Stomach (tissue), 4 donors: ENCODE measurements at regions not wholly inside any gene's neighbourhood (a gene's known extent, or its start where the extent isn't known, plus 50 kb on each side); places are given as distances from the start of the nearest gene placed in this dataset.

ENCODE experiments used
- EP300 ChIP-seq: sonication (generic); formaldehyde crosslinking; IDR thresholded peaks from one replicate; pipeline ENCODE4 v1.6.1; 2017; ENCODE audit warnings: antibody characterized with exemption
- POLR2A ChIP-seq, 4 donors: fragments of 450-650 bp; IDR thresholded peaks; one replicate each; pipeline ENCODE4 v1.6.1; 2016; ENCODE audit warnings: antibody characterized with exemption in 4 of 4, control low read depth in 2 of 4, mild to moderate bottlenecking in 1 of 4, moderate library complexity in 1 of 4
- POLR2AphosphoS5 ChIP-seq, 3 donors: sonication (generic); formaldehyde crosslinking; IDR thresholded peaks; one replicate each; pipeline ENCODE4 v1.6.1; 2016; ENCODE audit warnings: antibody characterized with exemption in 3 of 3
- TF ChIP-seq, protein P1 (sequence below), 7 experiments: fragments of 450-650 bp in 4 of 7; fragments of 200-600 bp in 3 of 7; sonication (generic) in 3 of 7; IDR thresholded peaks; one replicate each; pipeline ENCODE4 v1.5.1; 2016 to 2019; ENCODE audit warnings: antibody characterized with exemption in 7 of 7, control low read depth in 2 of 7, mild to moderate bottlenecking in 1 of 7

DNA sequence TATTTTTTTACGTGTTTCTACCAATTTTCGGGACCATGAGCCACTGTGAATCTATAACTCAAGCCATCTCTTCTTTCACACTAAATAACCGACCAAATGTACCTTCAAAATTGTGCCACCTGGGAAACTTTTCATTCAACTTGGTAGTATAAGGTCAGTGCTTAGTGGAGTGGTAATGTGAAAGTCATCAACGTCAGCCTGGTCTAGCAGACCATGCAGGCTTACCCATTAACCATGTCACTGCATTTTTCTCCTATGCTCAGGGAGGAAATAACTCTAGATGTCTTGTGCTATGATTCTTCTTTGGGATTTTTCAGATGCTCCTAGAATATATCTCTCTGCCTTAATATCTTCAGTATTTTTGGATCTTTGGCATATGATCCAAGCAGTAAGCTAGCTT lies 1075.4 kb upstream of the POT1 start:
- TF ChIP-seq, protein P1, sequence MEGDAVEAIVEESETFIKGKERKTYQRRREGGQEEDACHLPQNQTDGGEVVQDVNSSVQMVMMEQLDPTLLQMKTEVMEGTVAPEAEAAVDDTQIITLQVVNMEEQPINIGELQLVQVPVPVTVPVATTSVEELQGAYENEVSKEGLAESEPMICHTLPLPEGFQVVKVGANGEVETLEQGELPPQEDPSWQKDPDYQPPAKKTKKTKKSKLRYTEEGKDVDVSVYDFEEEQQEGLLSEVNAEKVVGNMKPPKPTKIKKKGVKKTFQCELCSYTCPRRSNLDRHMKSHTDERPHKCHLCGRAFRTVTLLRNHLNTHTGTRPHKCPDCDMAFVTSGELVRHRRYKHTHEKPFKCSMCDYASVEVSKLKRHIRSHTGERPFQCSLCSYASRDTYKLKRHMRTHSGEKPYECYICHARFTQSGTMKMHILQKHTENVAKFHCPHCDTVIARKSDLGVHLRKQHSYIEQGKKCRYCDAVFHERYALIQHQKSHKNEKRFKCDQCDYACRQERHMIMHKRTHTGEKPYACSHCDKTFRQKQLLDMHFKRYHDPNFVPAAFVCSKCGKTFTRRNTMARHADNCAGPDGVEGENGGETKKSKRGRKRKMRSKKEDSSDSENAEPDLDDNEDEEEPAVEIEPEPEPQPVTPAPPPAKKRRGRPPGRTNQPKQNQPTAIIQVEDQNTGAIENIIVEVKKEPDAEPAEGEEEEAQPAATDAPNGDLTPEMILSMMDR (IDR thresholded peaks at IDR 0.05) = no peak
- no peak for TF ChIP-seq POLR2A (IDR thresholded peaks at IDR 0.05)
- no peak for TF ChIP-seq POLR2AphosphoS5 (IDR thresholded peaks at IDR 0.05)
- TF ChIP-seq EP300 = no peak
